Kidney (tissue), 13 donors: ENCODE measurements at regions not wholly inside any gene's neighbourhood (a gene's known extent, or its start where the extent isn't known, plus 50 kb on each side); places are given as distances from the start of the nearest gene placed in this dataset.

Experiments used
- DNase-seq, 5 donors: peaks; one replicate each; pipeline ENCODE4 v3.0.0-alpha.2; 2013 to 2020
- FAIRE-seq: peaks from 2 replicates; lab custom pipeline; 2012; peaks lifted over from hg19 to GRCh38; lab: Jason Lieb, UNC
- H3K27ac ChIP-seq, 2 donors: one replicate each; pipeline ENCODE4 v1.7.0; 2013; ENCODE audit warnings: low read depth in 2 of 2, low read length in 2 of 2, inconsistent platforms in 1 of 2
- H3K27me3 ChIP-seq: one replicate; pipeline ENCODE4 v1.7.1; 2013; ENCODE audit warnings: low read length, inconsistent platforms; ENCODE audit not compliant: control insufficient read depth, insufficient read depth
- H3K36me3 ChIP-seq, 3 donors: one replicate each; pipeline versions ENCODE4 v1.7.0 to v1.7.1; 2013; ENCODE audit warnings: low read length in 3 of 3, control low read depth in 1 of 3, inconsistent platforms in 1 of 3; ENCODE audit not compliant: insufficient read depth in 3 of 3, control insufficient read depth in 2 of 3
- H3K4me1 ChIP-seq, 3 donors: one replicate each; pipeline versions ENCODE4 v1.7.0 to v1.7.1; 2013; ENCODE audit warnings: low read length in 3 of 3, inconsistent platforms in 1 of 3, low read depth in 1 of 3; ENCODE audit not compliant: control insufficient read depth in 2 of 3, insufficient read depth in 2 of 3
- H3K4me3 ChIP-seq, 3 donors: one replicate each; pipeline versions ENCODE4 v1.7.0 to v1.8.1; 2013; ENCODE audit warnings: low read length in 3 of 3, control low read depth in 1 of 3, inconsistent platforms in 1 of 3
- H3K9ac ChIP-seq, 3 donors: one replicate each; pipeline versions ENCODE4 v1.7.0 to v1.7.1; 2013; ENCODE audit warnings: low read length in 3 of 3, control low read depth in 1 of 3, inconsistent platforms in 1 of 3
- H3K9me3 ChIP-seq, 3 donors: one replicate each; pipeline versions ENCODE4 v1.7.0 to v1.7.1; 2013; ENCODE audit warnings: low read length in 3 of 3, control low read depth in 1 of 3, inconsistent platforms in 1 of 3; ENCODE audit not compliant: control insufficient read depth in 2 of 3, insufficient read depth in 1 of 3
- CTCF ChIP-seq: IDR thresholded peaks from 3 replicates; pipeline ENCODE4 v1.5.1; 2012; ENCODE audit warnings: mild to moderate bottlenecking, moderate library complexity, borderline replicate concordance; ENCODE audit not compliant: insufficient read depth; ENCODE audit errors: extremely low read depth
- intact Hi-C: fragments of 100-400 bp; cut with DNase I; formaldehyde crosslinking; loops from one replicate; pipeline ENCODE4 v1.11.1; 2022
- donor health status: control.
- donor health status: control.
- donor health status: control.
- donor health status: control.
- donor health status: control.
- donor health status: DM: yes; HTN: yes; CAD: no.
- donor health status: Normal renal cell carcinoma (clear cell type).

- H3K4me3 ChIP-seq = no peak overlapping the region
- no peaks in the 10 kb centered on the region for H3K9me3 ChIP-seq
- no peak for TF ChIP-seq CTCF
- no peak overlapping the region for H3K27ac ChIP-seq
- no peaks in the 10 kb centered on the region for H3K36me3 ChIP-seq
- H3K27me3 ChIP-seq = no peaks in the 10 kb centered on the region
- no peaks in the 10 kb centered on the region for H3K4me1 ChIP-seq
- DNase-seq = no peak
- no peak overlapping the region for H3K9ac ChIP-seq
- FAIRE-seq = no peak
- intact Hi-C loops = no loop called here
These were observed 146.3 kb upstream of the ETV3 start for GRCh38 chr1:157284451-157284850.

- no peak overlapping the region for H3K9ac ChIP-seq
- no peak overlapping the region for H3K27ac ChIP-seq
- no peak overlapping the region for H3K4me3 ChIP-seq
- DNase-seq (no peak), FAIRE-seq (no peak)
- H3K27me3 ChIP-seq = no peaks in the 10 kb centered on the region
- TF ChIP-seq CTCF = no peak
- intact Hi-C loops = no loop called here
- no peaks in the 10 kb centered on the region for H3K4me1 ChIP-seq
- no peaks in the 10 kb centered on the region for H3K36me3 ChIP-seq
- no peaks in the 10 kb centered on the region for H3K9me3 ChIP-seq
These were observed 141.6 kb upstream of the ETV3 start for GRCh38 chr1:157279802-157280140.

- FAIRE-seq = no peak
- DNase-seq = no peak
- intact Hi-C loops = no loop called here
- Histone ChIP-seq H3K9ac (no peak overlapping the region), H3K4me3 (no peak overlapping the region), H3K36me3 (no peaks in the 10 kb centered on the region), H3K4me1 (no peaks in the 10 kb centered on the region), H3K27ac (no peak overlapping the region), H3K9me3 (no peaks in the 10 kb centered on the region), H3K27me3 (no peaks in the 10 kb centered on the region)
- TF ChIP-seq CTCF = no peak
These were observed 141.1 kb upstream of the ETV3 start for GRCh38 chr1:157279138-157279801.
